MCF 10A (cell line): ENCODE measurements at regions not wholly inside any gene's neighbourhood (a gene's known extent, or its start where the extent isn't known, plus 50 kb on each side); places are given as distances from the start of the nearest gene placed in this dataset.

ENCODE experiments used
- BruUV-seq: library from RNA; stranded (reverse); fragments of 400-500 nt; replicated peaks from 2 replicates; lab custom pipeline; 2021; lab: Mats Ljungman, UMichigan
- CTCF ChIA-PET: fragments of 300-600 bp; sonication (Branson Sonifier 250); formaldehyde crosslinking; extraction: SDS; loops from one replicate; lab custom pipeline; 2021; ENCODE audit warnings: antibody characterized with exemption, inconsistent platforms; lab: Yijun Ruan, JAX
- POLR2A ChIA-PET: fragments of 300-600, 350-650 bp; sonication (Branson Sonifier 250); formaldehyde crosslinking; extraction: SDS; loops from one replicate; lab custom pipeline; 2020; ENCODE audit warnings: antibody characterized with exemption, inconsistent platforms; lab: Yijun Ruan, JAX
- DNase-seq: peaks from one replicate; pipeline ENCODE4 v3.0.0-alpha.2; 2018; ENCODE audit not compliant: unreplicated experiment
- H3K27ac Mint-ChIP-seq: one replicate; pipeline ENCODE4 v1.8.0; 2022; ENCODE audit warnings: mild to moderate bottlenecking, low read depth, mixed read lengths; ENCODE audit not compliant: unreplicated experiment
- H3K27me3 Mint-ChIP-seq: one replicate; pipeline ENCODE4 v1.8.0; 2022; ENCODE audit warnings: mixed read lengths; ENCODE audit not compliant: insufficient read depth, unreplicated experiment
- H3K36me3 Mint-ChIP-seq: one replicate; pipeline ENCODE4 v1.8.0; 2022; ENCODE audit warnings: mild to moderate bottlenecking, moderate library complexity, mixed read lengths; ENCODE audit not compliant: insufficient read depth, unreplicated experiment
- H3K4me1 Mint-ChIP-seq: one replicate; pipeline ENCODE4 v1.8.0; 2022; ENCODE audit warnings: mixed read lengths; ENCODE audit not compliant: insufficient read depth, unreplicated experiment
- H3K4me3 Mint-ChIP-seq: one replicate; pipeline ENCODE4 v1.8.0; 2022; ENCODE audit warnings: mild to moderate bottlenecking, moderate library complexity, mixed read lengths; ENCODE audit not compliant: unreplicated experiment
- H3K9me3 Mint-ChIP-seq: one replicate; pipeline ENCODE4 v1.8.0; 2022; ENCODE audit warnings: mixed read lengths; ENCODE audit not compliant: unreplicated experiment
- CTCF ChIP-seq: fragments of 200-600 bp; IDR thresholded peaks from one replicate; pipeline ENCODE4 v1.8.0; 2022; ENCODE audit warnings: antibody characterized with exemption, mild to moderate bottlenecking; ENCODE audit not compliant: unreplicated experiment
- intact Hi-C: fragments of 100-400 bp; cut with micrococcal nuclease; formaldehyde crosslinking; loops from 2 replicates; pipeline ENCODE4 v1.14.1; 2022

- Mint-ChIP-seq H3K4me1 (no peaks in the 10 kb centered on the region), H3K27ac (no peak overlapping the region), H3K4me3 (no peak overlapping the region), H3K36me3 (no peaks in the 10 kb centered on the region), H3K27me3 (peaks cover 4% of the 10 kb centered on the region), H3K9me3 (no peaks in the 10 kb centered on the region)
- intact Hi-C loops = no loop called here
- peak; percentile 30 for DNase-seq
- CTCF ChIA-PET = interaction anchor here (0.6 to 0.7 kb wide), 2 partner anchors 15 to 35 kb away, joined by 3 to 4 read pairs; no protein-coding TSS in a partner anchor
- POLR2A ChIA-PET = no interaction called here
- BruUV-seq = no TSS peak
- no peak for TF ChIP-seq CTCF
Measured at GRCh38 chrX:40199704-40200103, 101.9 kb upstream of the BCOR start.

GRCh38 chrX:40197071-40197470 lies 99.3 kb upstream of the BCOR start:
- no peak for DNase-seq
- no peak overlapping the region for H3K27ac Mint-ChIP-seq
- no peaks in the 10 kb centered on the region for H3K27me3 Mint-ChIP-seq
- H3K36me3 Mint-ChIP-seq = no peaks in the 10 kb centered on the region
- POLR2A ChIA-PET = no interaction called here
- no peaks in the 10 kb centered on the region for H3K9me3 Mint-ChIP-seq
- intact Hi-C loops = no loop called here
- no peak for TF ChIP-seq CTCF
- no peak overlapping the region for H3K4me3 Mint-ChIP-seq
- BruUV-seq = no TSS peak
- CTCF ChIA-PET = no interaction called here
- H3K4me1 Mint-ChIP-seq = no peaks in the 10 kb centered on the region

- no TSS peak for BruUV-seq
- ChIA-PET POLR2A (no interaction called here), CTCF (no interaction called here)
- DNase-seq = no peak
- Mint-ChIP-seq H3K36me3 (no peaks in the 10 kb centered on the region), H3K27me3 (no peaks in the 10 kb centered on the region), H3K4me1 (no peaks in the 10 kb centered on the region), H3K4me3 (no peak overlapping the region), H3K27ac (no peak overlapping the region), H3K9me3 (no peaks in the 10 kb centered on the region)
- intact Hi-C loops = no loop called here
- no peak for TF ChIP-seq CTCF
Measured at GRCh38 chrX:40195368-40195767, 97.6 kb upstream of the BCOR start.

GRCh38 chrX:40192196-40192595 lies 94.4 kb upstream of the BCOR start:
- Mint-ChIP-seq H3K9me3 (no peaks in the 10 kb centered on the region), H3K27me3 (peaks cover 20% of the 10 kb centered on the region), H3K27ac (no peak overlapping the region), H3K4me1 (no peaks in the 10 kb centered on the region), H3K36me3 (no peaks in the 10 kb centered on the region), H3K4me3 (no peak overlapping the region)
- no peak for DNase-seq
- intact Hi-C loops = no loop called here
- no peak for TF ChIP-seq CTCF
- POLR2A ChIA-PET = interaction anchor here (0.5 kb wide), 1 partner anchor 81 kb away, joined by 3 read pairs; no protein-coding TSS in a partner anchor
- BruUV-seq = no TSS peak
- CTCF ChIA-PET = interaction anchor here (0.6 kb wide), 1 partner anchor 25 kb away, joined by 4 read pairs; no protein-coding TSS in a partner anchor
